HepG2 (cell line): ENCODE measurements at regions not wholly inside any gene's neighbourhood (a gene's known extent, or its start where the extent isn't known, plus 50 kb on each side); places are given as distances from the start of the nearest gene placed in this dataset.

Experiments used
- AFF4 ChIP-seq: sonication (generic); formaldehyde crosslinking; IDR thresholded peaks from 2 replicates; pipeline ENCODE4 v1.4.0; 2020; ENCODE audit warnings: missing genetic modification reagents
- ARHGAP35 ChIP-seq: sonication (generic); formaldehyde crosslinking; IDR thresholded peaks from 2 replicates; pipeline ENCODE4 v1.9.0; 2022; ENCODE audit warnings: mild to moderate bottlenecking, inconsistent platforms, moderate library complexity, missing genetic modification reagents, borderline replicate concordance
- ATF4 ChIP-seq, 2 experiments: fragments of 450-650 bp in 1 of 2; sonication (generic) in 1 of 2; formaldehyde crosslinking; IDR thresholded peaks; 2 replicates each; pipeline versions ENCODE4 v1.5.0 to v1.8.0; 2020 to 2022; ENCODE audit warnings: mild to moderate bottlenecking in 1 of 2, missing genetic modification reagents in 1 of 2
- CSRNP2 ChIP-seq: sonication (generic); formaldehyde crosslinking; conservative IDR thresholded peaks from 2 replicates; pipeline ENCODE4 v1.8.0; 2022; ENCODE audit warnings: low read depth, missing genetic modification reagents
- HDAC6 ChIP-seq: fragments of 200-600 bp; sonication (generic); IDR thresholded peaks from 2 replicates; pipeline ENCODE4 v1.7.0; 2017; ENCODE audit warnings: mild to moderate bottlenecking, antibody characterized with exemption, low read length, low read depth
- IRF2 ChIP-seq: IDR thresholded peaks from 2 replicates; pipeline ENCODE4 v1.6.1; 2018; ENCODE audit warnings: missing genetic modification reagents, missing compliant biosample characterization
- ZC3H4 ChIP-seq: sonication (generic); formaldehyde crosslinking; IDR thresholded peaks from 2 replicates; pipeline ENCODE4 v1.4.0; 2020; ENCODE audit warnings: missing genetic modification reagents, borderline replicate concordance
- ZFP37 ChIP-seq: sonication (generic); formaldehyde crosslinking; IDR thresholded peaks from 2 replicates; pipeline ENCODE4 v1.4.0; 2020; ENCODE audit warnings: missing genetic modification reagents, borderline replicate concordance
- ZNF879 ChIP-seq: sonication (generic); formaldehyde crosslinking; IDR thresholded peaks from 2 replicates; pipeline ENCODE4 v1.8.1; 2023; ENCODE audit warnings: missing genetic modification reagents

GRCh38 chr19:29882719-29883105 lies 59.3 kb upstream of the URI1 start (continued):
- TF ChIP-seq AFF4 (CRISPR knock-in tag) (no peak), ARHGAP35 (no peak), ZFP37 (CRISPR knock-in tag) (no peak), CSRNP2 (no peak), HDAC6 (no peak), ATF4 (CRISPR knock-in tag; IDR thresholded peaks at IDR 0.05) (no peak), ZC3H4 (CRISPR knock-in tag) (no peak), ZNF879 (CRISPR knock-in tag) (no peak), IRF2 (no peak)
